Osteocyte (in vitro differentiated cells): ENCODE measurements at regions not wholly inside any gene's neighbourhood (a gene's known extent, or its start where the extent isn't known, plus 50 kb on each side); places are given as distances from the start of the nearest gene placed in this dataset.

Experiments
- DNase-seq: peaks from one replicate; pipeline ENCODE4 v3.0.0; 2021; ENCODE audit warnings: mixed read lengths; ENCODE audit not compliant: unreplicated experiment; ENCODE audit errors: extremely low spot score
- H3K27ac Mint-ChIP-seq: one replicate; pipeline ENCODE4 v1.8.0; 2021; ENCODE audit warnings: mild to moderate bottlenecking, mixed read lengths; ENCODE audit not compliant: unreplicated experiment
- H3K27me3 Mint-ChIP-seq: one replicate; pipeline ENCODE4 v1.8.0; 2021; ENCODE audit warnings: mixed read lengths; ENCODE audit not compliant: unreplicated experiment
- H3K36me3 Mint-ChIP-seq: one replicate; pipeline ENCODE4 v1.8.0; 2021; ENCODE audit warnings: mixed read lengths; ENCODE audit not compliant: unreplicated experiment
- H3K4me1 Mint-ChIP-seq: one replicate; pipeline ENCODE4 v1.8.0; 2021; ENCODE audit warnings: mixed read lengths; ENCODE audit not compliant: unreplicated experiment
- H3K4me3 Mint-ChIP-seq: one replicate; pipeline ENCODE4 v1.8.0; 2021; ENCODE audit warnings: mild to moderate bottlenecking, moderate library complexity, mixed read lengths; ENCODE audit not compliant: unreplicated experiment
- H3K9me3 Mint-ChIP-seq: one replicate; pipeline ENCODE4 v1.8.0; 2021; ENCODE audit warnings: mixed read lengths; ENCODE audit not compliant: unreplicated experiment
- TF ChIP-seq, protein P1 (sequence below): fragments of 200-600 bp; sonication (generic); IDR thresholded peaks from 2 replicates; pipeline ENCODE4 v1.5.0; 2021; ENCODE audit warnings: antibody characterized with exemption, mild to moderate bottlenecking, moderate library complexity

DNA sequence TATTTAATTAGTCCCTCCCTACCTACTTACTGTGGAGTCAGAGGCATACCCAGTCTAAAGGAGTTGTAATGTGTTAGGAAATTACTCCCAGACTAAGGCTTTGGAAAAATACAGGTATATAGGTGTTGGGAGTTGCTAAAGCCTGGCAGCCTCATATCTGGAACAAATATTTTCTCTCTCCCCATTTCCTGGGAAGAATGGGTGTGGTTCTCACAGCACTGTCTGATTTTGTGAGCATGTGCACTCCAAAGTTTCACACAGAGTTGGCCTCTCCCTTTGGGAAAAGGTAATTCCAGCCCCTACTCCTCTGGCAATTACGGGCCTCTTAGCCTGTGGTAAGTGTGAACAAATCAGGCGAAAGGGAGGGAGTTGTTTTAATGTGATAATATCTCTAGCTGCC is 187.0 kb downstream of the MID1IP1 start:
- no peak for DNase-seq
- TF ChIP-seq, protein P1, sequence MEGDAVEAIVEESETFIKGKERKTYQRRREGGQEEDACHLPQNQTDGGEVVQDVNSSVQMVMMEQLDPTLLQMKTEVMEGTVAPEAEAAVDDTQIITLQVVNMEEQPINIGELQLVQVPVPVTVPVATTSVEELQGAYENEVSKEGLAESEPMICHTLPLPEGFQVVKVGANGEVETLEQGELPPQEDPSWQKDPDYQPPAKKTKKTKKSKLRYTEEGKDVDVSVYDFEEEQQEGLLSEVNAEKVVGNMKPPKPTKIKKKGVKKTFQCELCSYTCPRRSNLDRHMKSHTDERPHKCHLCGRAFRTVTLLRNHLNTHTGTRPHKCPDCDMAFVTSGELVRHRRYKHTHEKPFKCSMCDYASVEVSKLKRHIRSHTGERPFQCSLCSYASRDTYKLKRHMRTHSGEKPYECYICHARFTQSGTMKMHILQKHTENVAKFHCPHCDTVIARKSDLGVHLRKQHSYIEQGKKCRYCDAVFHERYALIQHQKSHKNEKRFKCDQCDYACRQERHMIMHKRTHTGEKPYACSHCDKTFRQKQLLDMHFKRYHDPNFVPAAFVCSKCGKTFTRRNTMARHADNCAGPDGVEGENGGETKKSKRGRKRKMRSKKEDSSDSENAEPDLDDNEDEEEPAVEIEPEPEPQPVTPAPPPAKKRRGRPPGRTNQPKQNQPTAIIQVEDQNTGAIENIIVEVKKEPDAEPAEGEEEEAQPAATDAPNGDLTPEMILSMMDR: no peak
- Mint-ChIP-seq H3K27ac (no peak overlapping the region), H3K9me3 (peaks cover 5% of the 10 kb centered on the region), H3K4me3 (no peak overlapping the region), H3K36me3 (no peaks in the 10 kb centered on the region), H3K4me1 (no peaks in the 10 kb centered on the region), H3K27me3 (no peaks in the 10 kb centered on the region)

DNA sequence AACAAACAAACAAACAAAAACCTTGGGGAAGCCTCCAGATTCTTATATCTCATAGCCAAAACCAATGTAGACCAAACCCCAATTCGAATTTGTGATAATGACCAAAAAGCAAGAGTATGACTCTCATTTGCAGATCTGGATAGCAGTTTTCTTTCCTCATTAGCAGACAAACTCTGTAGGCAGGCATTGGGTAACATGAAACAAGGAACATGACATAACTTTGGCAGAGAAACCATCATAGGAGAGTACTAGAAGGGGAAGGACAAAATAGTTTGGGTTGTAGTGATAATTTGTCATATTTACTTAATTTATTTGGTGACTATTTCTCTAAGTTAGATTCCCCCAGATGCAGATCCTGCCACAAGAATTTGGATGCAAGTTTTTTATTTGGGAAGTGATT is 187.8 kb downstream of the MID1IP1 start:
- no peak overlapping the region for H3K27ac Mint-ChIP-seq
- TF ChIP-seq, protein P1: no peak
- peaks cover 8% of the 10 kb centered on the region for H3K9me3 Mint-ChIP-seq
- no peaks in the 10 kb centered on the region for H3K27me3 Mint-ChIP-seq
- DNase-seq: no peak
- H3K4me3 Mint-ChIP-seq: no peak overlapping the region
- H3K4me1 Mint-ChIP-seq: no peaks in the 10 kb centered on the region
- H3K36me3 Mint-ChIP-seq: no peaks in the 10 kb centered on the region

DNA sequence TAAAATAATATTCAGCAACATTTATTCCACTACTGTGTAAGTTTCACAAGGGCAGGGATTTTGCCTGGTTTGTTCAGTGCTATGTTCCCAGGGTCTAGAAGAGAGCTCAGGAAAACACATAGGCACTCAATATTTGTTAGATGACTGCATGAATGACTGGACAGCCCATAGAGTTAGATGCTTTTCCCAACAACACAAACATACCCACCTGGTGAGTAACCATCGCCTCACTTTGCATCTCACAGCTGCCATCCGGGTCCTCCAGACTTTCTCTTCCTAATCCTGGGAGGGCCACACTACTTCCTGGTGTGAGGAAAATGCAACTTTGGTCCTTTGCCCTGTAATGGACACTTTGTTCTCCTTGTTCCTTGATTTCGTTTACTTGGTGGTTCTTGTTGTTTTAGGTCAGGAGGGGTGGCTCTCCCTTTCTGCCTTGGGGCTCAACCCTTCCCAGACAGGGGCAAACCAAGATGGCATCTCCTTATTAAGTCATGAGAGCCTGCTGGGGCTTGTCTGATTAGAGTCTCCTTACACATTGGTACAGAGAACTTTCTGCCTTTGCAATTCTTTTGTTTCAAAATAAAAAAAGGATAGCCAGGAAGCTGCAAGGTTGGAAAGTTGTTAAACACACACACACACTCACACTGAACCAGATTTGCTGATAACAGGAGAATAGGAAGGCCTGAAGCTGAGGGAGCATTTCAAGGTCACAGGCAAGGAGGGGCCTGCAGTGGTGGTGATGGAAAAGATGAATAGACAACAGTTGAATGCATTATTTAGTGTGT is 190.6 kb downstream of the MID1IP1 start:
- Mint-ChIP-seq H3K27ac (no peak overlapping the region), H3K36me3 (no peaks in the 10 kb centered on the region)
- TF ChIP-seq, protein P1: no peak

DNA sequence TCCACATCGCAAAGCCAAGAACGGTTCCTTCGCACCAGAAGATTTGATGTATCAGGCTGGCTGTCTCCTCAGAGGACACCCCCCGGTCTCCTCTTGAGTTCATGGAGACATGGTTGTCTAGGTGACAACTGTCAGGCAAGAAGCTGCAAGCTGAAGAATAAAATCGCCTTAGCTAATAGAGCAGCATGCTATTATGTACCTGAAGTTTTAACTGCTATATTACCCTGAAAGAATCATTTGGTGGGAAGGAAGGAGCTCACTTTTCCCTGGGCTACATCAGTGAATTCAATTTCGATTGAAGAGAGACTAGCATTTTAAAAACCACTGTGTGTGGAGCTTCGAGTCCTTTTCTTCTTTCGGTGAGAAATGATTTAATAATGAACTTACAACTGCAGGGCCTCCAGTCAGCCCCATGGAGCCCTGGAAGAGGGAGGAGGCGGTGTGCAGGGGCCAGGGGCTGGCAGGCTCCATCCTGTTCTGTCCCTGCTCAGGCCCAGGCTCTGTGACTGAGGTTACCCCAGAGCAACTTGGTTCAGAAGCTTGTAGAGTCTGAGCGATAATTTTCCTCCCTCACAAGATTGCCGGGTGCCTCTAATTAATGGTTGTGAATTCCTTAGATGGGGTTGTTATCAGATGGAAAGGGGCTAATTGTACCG is 191.3 kb downstream of the MID1IP1 start:
- TF ChIP-seq, protein P1: no peak
- Mint-ChIP-seq H3K9me3 (peaks cover 20% of the 10 kb centered on the region), H3K27ac (no peak overlapping the region), H3K27me3 (no peaks in the 10 kb centered on the region), H3K4me1 (no peaks in the 10 kb centered on the region), H3K4me3 (no peak overlapping the region), H3K36me3 (no peaks in the 10 kb centered on the region)
- DNase-seq: no peak

More for the DNA sequence above, 190.6 kb downstream of the MID1IP1 start:
- DNase-seq: no peak
- H3K27me3 Mint-ChIP-seq: no peaks in the 10 kb centered on the region
- H3K4me3 Mint-ChIP-seq: no peak overlapping the region
- H3K9me3 Mint-ChIP-seq: peaks cover 20% of the 10 kb centered on the region
- no peaks in the 10 kb centered on the region for H3K4me1 Mint-ChIP-seq

DNA sequence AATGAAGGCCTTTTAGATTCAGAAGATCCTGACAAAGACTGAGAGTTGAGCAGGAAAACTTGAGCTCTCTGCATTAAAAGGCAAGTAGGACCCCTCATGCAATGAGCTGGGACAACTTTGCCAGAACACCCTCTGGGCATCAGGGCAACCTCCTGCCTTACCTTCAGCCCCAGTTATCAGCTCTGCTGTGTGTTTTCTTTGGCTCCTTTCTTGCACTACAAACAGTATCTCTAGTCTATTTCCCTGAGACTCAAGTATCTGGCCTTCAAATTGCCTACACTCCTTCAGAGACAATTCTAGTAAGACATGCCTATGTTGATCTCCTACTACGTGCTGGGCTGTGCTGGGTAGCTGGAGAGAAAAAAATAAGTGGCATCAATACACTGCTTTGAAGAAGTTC is 192.2 kb downstream of the MID1IP1 start:
- no peaks in the 10 kb centered on the region for H3K36me3 Mint-ChIP-seq
- DNase-seq: no peak
- no peak overlapping the region for H3K4me3 Mint-ChIP-seq
- no peaks in the 10 kb centered on the region for H3K27me3 Mint-ChIP-seq
- peaks cover 24% of the 10 kb centered on the region for H3K9me3 Mint-ChIP-seq
- no peak overlapping the region for H3K27ac Mint-ChIP-seq
- H3K4me1 Mint-ChIP-seq: no peaks in the 10 kb centered on the region
- TF ChIP-seq, protein P1: no peak
